ENCODE measurements at regions not wholly inside any gene's neighbourhood (a gene's known extent, or its start where the extent isn't known, plus 50 kb on each side); places are given as distances from the start of the nearest gene placed in this dataset.

- no peak for DNase-seq (ENCODE audit: insufficient read length, low spot score, missing footprints)
- Histone ChIP-seq H2AFZ (ENCODE audit: low read length) (no peak overlapping the region), H3K4me3 (ENCODE audit: insufficient read depth, low read length) (no peak overlapping the region), H4K20me1 (ENCODE audit: insufficient read depth, low read length) (no peaks in the 10 kb centered on the region), H3K4me2 (ENCODE audit: insufficient read depth, low read length) (no peak overlapping the region), H3K9me3 (ENCODE audit: low read depth, low read length) (no peaks in the 10 kb centered on the region), H3K4me1 (ENCODE audit: insufficient read depth, low read length) (no peaks in the 10 kb centered on the region), H3K27me3 (ENCODE audit: insufficient read depth, low read length) (no peaks in the 10 kb centered on the region), H3K27ac (ENCODE audit: low read depth, low read length) (no peak overlapping the region), H3K79me2 (ENCODE audit: insufficient read depth, low read length) (no peaks in the 10 kb centered on the region), H3K36me3 (ENCODE audit: insufficient read depth, low read length) (no peaks in the 10 kb centered on the region)
- TF ChIP-seq CTCF (IDR thresholded peaks at IDR 0.05; ENCODE audit: extremely low read depth, low read depth, low read length), result no peak
Measured at GRCh38 chr5:85069659-85070640, 685.3 kb upstream of the EDIL3 start.

GRCh38 chr5:85077581-85077980 is 692.9 kb upstream of the EDIL3 start:
- Histone ChIP-seq H3K4me3 (ENCODE audit: insufficient read depth, low read length) (no peak overlapping the region), H3K27me3 (ENCODE audit: insufficient read depth, low read length) (no peaks in the 10 kb centered on the region), H3K9me3 (ENCODE audit: low read depth, low read length) (no peaks in the 10 kb centered on the region), H3K36me3 (ENCODE audit: insufficient read depth, low read length) (no peaks in the 10 kb centered on the region), H3K79me2 (ENCODE audit: insufficient read depth, low read length) (no peaks in the 10 kb centered on the region), H3K27ac (ENCODE audit: low read depth, low read length) (no peak overlapping the region), H2AFZ (ENCODE audit: low read length) (no peak overlapping the region), H3K4me2 (ENCODE audit: insufficient read depth, low read length) (no peak overlapping the region), H4K20me1 (ENCODE audit: insufficient read depth, low read length) (no peaks in the 10 kb centered on the region), H3K4me1 (ENCODE audit: insufficient read depth, low read length) (no peaks in the 10 kb centered on the region)
- no peak for TF ChIP-seq CTCF (IDR thresholded peaks at IDR 0.05; ENCODE audit: extremely low read depth, low read depth, low read length)
- no peak for DNase-seq (ENCODE audit: insufficient read length, low spot score, missing footprints)

GRCh38 chr5:85096421-85096820 is 711.7 kb upstream of the EDIL3 start:
- no peak for DNase-seq (ENCODE audit: insufficient read length, low spot score, missing footprints)
- H3K4me3 ChIP-seq (ENCODE audit: insufficient read depth, low read length), result no peak overlapping the region
- no peaks in the 10 kb centered on the region for H4K20me1 ChIP-seq (ENCODE audit: insufficient read depth, low read length)
- H3K4me2 ChIP-seq (ENCODE audit: insufficient read depth, low read length), result no peak overlapping the region
- no peaks in the 10 kb centered on the region for H3K79me2 ChIP-seq (ENCODE audit: insufficient read depth, low read length)
- no peaks in the 10 kb centered on the region for H3K27me3 ChIP-seq (ENCODE audit: insufficient read depth, low read length)
- no peak for TF ChIP-seq CTCF (IDR thresholded peaks at IDR 0.05; ENCODE audit: extremely low read depth, low read depth, low read length)
- H3K9me3 ChIP-seq (ENCODE audit: low read depth, low read length), result no peaks in the 10 kb centered on the region
- H2AFZ ChIP-seq (ENCODE audit: low read length), result no peak overlapping the region
- H3K36me3 ChIP-seq (ENCODE audit: insufficient read depth, low read length), result no peaks in the 10 kb centered on the region
- no peaks in the 10 kb centered on the region for H3K4me1 ChIP-seq (ENCODE audit: insufficient read depth, low read length)
- H3K27ac ChIP-seq (ENCODE audit: low read depth, low read length), result no peak overlapping the region

- Histone ChIP-seq H3K4me2 (ENCODE audit: insufficient read depth, low read length) (no peak overlapping the region), H3K9me3 (ENCODE audit: low read depth, low read length) (no peaks in the 10 kb centered on the region), H3K27me3 (ENCODE audit: insufficient read depth, low read length) (no peaks in the 10 kb centered on the region), H3K79me2 (ENCODE audit: insufficient read depth, low read length) (no peaks in the 10 kb centered on the region), H3K36me3 (ENCODE audit: insufficient read depth, low read length) (no peaks in the 10 kb centered on the region), H2AFZ (ENCODE audit: low read length) (no peak overlapping the region), H3K4me1 (ENCODE audit: insufficient read depth, low read length) (no peaks in the 10 kb centered on the region), H4K20me1 (ENCODE audit: insufficient read depth, low read length) (no peaks in the 10 kb centered on the region), H3K4me3 (ENCODE audit: insufficient read depth, low read length) (no peak overlapping the region), H3K27ac (ENCODE audit: low read depth, low read length) (no peak overlapping the region)
- TF ChIP-seq CTCF (IDR thresholded peaks at IDR 0.05; ENCODE audit: extremely low read depth, low read depth, low read length), result no peak
- DNase-seq (ENCODE audit: insufficient read length, low spot score, missing footprints), result peak; percentile 22
Measured at GRCh38 chr5:85108471-85108870, 723.8 kb upstream of the EDIL3 start.
